ENCODE measurements at regions not wholly inside any gene's neighbourhood (a gene's known extent, or its start where the extent isn't known, plus 50 kb on each side); places are given as distances from the start of the nearest gene placed in this dataset. TPM values are rescaled to one million over a fixed set of nuclear protein-coding genes. Genes with fewer than 3 reads are reported as not detected.

DNA sequence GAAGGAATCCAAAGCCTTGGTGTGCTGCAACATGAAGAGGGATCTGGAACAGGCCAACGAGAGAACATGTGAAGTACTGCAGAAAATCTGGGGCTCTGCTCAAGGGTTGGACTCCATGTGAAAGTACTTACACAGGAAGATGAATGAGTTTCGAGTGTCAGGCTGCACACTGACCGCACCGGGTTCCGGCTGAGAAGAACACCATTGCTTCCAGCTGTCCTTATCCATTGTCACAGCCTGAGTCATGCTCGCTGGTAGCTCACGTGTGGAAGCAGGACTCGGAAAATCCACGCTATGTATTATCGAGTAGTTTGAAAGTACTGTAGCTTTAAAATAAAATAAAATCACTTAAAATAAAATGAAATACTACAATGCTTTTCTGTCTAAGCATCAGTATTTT lies 50.4 kb upstream of the TBL1X start:
- DNase-seq (ENCODE audit: low read depth), result no peak
- TF ChIP-seq, protein P1, sequence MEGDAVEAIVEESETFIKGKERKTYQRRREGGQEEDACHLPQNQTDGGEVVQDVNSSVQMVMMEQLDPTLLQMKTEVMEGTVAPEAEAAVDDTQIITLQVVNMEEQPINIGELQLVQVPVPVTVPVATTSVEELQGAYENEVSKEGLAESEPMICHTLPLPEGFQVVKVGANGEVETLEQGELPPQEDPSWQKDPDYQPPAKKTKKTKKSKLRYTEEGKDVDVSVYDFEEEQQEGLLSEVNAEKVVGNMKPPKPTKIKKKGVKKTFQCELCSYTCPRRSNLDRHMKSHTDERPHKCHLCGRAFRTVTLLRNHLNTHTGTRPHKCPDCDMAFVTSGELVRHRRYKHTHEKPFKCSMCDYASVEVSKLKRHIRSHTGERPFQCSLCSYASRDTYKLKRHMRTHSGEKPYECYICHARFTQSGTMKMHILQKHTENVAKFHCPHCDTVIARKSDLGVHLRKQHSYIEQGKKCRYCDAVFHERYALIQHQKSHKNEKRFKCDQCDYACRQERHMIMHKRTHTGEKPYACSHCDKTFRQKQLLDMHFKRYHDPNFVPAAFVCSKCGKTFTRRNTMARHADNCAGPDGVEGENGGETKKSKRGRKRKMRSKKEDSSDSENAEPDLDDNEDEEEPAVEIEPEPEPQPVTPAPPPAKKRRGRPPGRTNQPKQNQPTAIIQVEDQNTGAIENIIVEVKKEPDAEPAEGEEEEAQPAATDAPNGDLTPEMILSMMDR (IDR thresholded peaks at IDR 0.05; ENCODE audit: insufficient read depth, low read depth, low read length), result no peak
- H3K4me3 ChIP-seq (ENCODE audit: low read depth, low read length), result no peak overlapping the region

Small RNAs in the stretch of these regions (small RNA-seq; reads per million reads assigned to genes)
- not detected for gene AC119618.1
- gene RNA5SP499, result not detected
